Activated naive CD8-positive, alpha-beta T cell treated with anti-CD3 and anti-CD28 coated beads, Interleukin-2, amount 50 U/mL, for 24 hours (primary cell): ENCODE measurements at regions not wholly inside any gene's neighbourhood (a gene's known extent, or its start where the extent isn't known, plus 50 kb on each side); places are given as distances from the start of the nearest gene placed in this dataset.

Experiments used
- ATAC-seq: fragments of 150-1000 bp; cut with Tn5 transposase; one replicate; pipeline ENCODE4 v1.10.0; 2021
- DNase-seq: peaks from one replicate; pipeline ENCODE4 v3.0.0; 2021
- H3K27ac Mint-ChIP-seq: one replicate; pipeline ENCODE4 v1.8.0; 2021; ENCODE audit warnings: mild to moderate bottlenecking, mixed read lengths
- H3K27me3 Mint-ChIP-seq: one replicate; pipeline ENCODE4 v1.8.0; 2021; ENCODE audit warnings: mixed read lengths
- H3K36me3 Mint-ChIP-seq: one replicate; pipeline ENCODE4 v1.8.0; 2021; ENCODE audit warnings: low read depth, mixed read lengths
- H3K4me1 Mint-ChIP-seq: one replicate; pipeline ENCODE4 v1.8.0; 2021; ENCODE audit warnings: mixed read lengths
- H3K4me3 Mint-ChIP-seq: one replicate; pipeline ENCODE4 v1.8.0; 2021; ENCODE audit warnings: mild to moderate bottlenecking, moderate library complexity, mixed read lengths
- H3K9me3 Mint-ChIP-seq: one replicate; pipeline ENCODE4 v1.8.0; 2021; ENCODE audit warnings: mixed read lengths

DNA sequence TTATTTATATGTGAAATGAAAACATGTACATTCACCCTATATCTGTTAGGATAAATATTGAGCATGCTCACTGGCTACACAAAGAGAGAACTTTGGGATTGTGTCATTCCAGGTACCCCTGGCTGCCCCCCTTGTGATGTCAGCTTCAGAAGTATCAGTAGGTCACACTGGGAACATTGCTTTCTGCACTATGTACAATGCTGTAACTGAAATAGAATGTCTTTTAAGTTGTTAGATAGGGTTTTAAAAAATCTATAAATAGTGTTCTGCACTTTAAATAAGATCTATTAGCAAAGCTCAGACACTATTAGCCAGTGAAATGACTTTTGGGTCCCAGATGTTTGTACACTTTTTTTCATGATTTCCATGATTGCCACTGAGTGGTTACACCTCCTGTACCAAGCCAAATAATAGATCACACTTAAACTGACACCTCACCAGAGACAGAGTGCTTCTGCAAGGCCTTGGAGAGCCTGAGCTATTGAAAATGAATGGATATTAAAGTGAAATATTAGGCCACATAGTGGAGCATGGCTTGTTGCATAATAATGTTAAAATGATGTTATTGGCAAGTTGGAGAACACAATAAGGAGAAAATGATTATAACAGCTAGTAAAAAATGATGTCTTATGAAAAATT lies 297.0 kb upstream of the NXPH2 start:
- Mint-ChIP-seq H3K4me1 (no peaks in the 10 kb centered on the region), H3K4me3 (no peak overlapping the region), H3K9me3 (peaks cover 3% of the 10 kb centered on the region), H3K36me3 (no peaks in the 10 kb centered on the region), H3K27me3 (no peaks in the 10 kb centered on the region), H3K27ac (no peak overlapping the region)
- ATAC-seq (no peak), DNase-seq (no peak)

DNA sequence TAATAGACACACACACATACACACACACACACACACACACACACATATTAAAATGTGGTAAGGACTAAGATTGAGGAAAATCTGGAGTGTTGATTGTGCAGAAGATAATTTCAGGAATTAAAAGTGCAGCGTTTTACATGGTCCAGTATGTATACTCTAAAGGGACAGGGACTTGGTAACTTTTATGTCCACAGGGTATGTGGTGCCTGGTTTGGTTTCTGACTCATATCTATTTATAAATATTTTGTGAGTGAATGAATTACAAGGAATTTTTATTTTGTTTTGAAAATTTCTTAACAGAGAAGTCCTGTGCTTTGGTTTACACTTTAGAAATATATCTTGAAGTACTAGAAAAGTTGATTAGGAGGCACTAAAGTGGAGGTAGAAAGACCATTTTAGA lies 287.7 kb upstream of the NXPH2 start:
- H3K4me1 Mint-ChIP-seq: no peaks in the 10 kb centered on the region
- H3K36me3 Mint-ChIP-seq: no peaks in the 10 kb centered on the region
- ATAC-seq: no peak
- H3K9me3 Mint-ChIP-seq: peaks cover 8% of the 10 kb centered on the region
- H3K4me3 Mint-ChIP-seq: no peak overlapping the region
- no peak for DNase-seq
- H3K27ac Mint-ChIP-seq: no peak overlapping the region
- no peaks in the 10 kb centered on the region for H3K27me3 Mint-ChIP-seq

DNA sequence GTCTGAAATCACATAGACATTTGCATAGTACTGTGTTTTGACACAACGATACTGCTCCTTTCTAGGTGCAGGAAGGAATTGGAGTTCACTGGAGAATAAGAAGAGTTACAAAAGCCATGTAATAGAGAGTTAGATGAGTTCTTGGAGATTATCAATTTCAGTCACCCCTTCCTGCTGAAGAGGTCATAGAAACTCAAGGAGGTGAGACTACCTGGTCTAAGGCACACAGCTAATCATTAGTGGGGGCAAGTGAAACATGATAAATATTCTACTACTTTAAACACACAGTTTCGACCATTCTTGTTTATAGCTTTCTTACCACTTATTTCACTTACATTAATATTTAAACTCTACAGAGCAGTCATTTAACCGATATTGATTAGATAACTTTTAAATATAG lies 286.9 kb upstream of the NXPH2 start:
- Mint-ChIP-seq H3K9me3 (peaks cover 5% of the 10 kb centered on the region), H3K36me3 (no peaks in the 10 kb centered on the region), H3K27ac (no peak overlapping the region), H3K4me1 (no peaks in the 10 kb centered on the region), H3K4me3 (no peak overlapping the region), H3K27me3 (no peaks in the 10 kb centered on the region)
- no peak for ATAC-seq
- DNase-seq: no peak

DNA sequence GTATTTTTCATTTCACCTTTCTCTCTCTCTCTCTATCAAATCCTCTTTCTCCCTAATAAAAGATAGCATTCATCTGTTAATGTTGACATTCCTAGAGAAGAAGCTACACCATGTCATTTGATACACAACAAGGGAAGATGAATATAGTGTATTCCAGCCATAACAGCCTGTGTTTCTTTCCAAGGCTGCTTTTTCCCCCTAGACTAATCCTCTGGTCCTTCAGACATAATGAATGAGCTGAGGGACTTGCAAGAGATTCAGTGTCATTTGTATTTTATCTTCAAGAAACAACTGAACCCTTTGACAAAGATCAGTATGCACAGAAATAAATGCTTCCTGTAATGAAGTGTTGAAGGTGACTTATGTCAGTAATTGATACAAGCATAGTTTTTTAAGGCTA lies 284.0 kb upstream of the NXPH2 start:
- no peak for ATAC-seq
- H3K4me3 Mint-ChIP-seq: no peak overlapping the region
- peaks cover 2% of the 10 kb centered on the region for H3K9me3 Mint-ChIP-seq
- no peaks in the 10 kb centered on the region for H3K27me3 Mint-ChIP-seq
- no peak overlapping the region for H3K27ac Mint-ChIP-seq
- no peak for DNase-seq
- H3K4me1 Mint-ChIP-seq: no peaks in the 10 kb centered on the region
- no peaks in the 10 kb centered on the region for H3K36me3 Mint-ChIP-seq

DNA sequence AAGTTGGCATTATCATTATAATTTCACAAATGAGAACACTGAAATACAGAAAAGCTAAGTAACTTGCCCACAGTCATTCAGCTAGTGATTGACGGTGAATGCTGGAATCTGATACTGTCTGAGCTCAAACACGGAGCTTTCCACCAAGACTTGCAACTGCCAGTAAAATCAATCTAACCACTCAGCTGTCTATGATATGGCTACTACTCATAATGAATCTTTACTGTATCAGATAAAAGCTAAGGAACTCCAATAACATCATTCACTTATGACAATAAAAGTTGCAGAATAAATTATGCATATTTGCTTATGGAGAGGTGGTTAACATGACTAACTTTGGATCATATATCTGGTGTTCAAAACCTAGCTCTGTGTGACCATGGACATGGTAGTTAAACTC lies 279.4 kb upstream of the NXPH2 start:
- H3K36me3 Mint-ChIP-seq: no peaks in the 10 kb centered on the region
- H3K4me3 Mint-ChIP-seq: no peak overlapping the region
- H3K27ac Mint-ChIP-seq: no peak overlapping the region
- peaks cover 2% of the 10 kb centered on the region for H3K9me3 Mint-ChIP-seq
- no peaks in the 10 kb centered on the region for H3K4me1 Mint-ChIP-seq
- no peak for ATAC-seq
- DNase-seq: no peak
- H3K27me3 Mint-ChIP-seq: no peaks in the 10 kb centered on the region

DNA sequence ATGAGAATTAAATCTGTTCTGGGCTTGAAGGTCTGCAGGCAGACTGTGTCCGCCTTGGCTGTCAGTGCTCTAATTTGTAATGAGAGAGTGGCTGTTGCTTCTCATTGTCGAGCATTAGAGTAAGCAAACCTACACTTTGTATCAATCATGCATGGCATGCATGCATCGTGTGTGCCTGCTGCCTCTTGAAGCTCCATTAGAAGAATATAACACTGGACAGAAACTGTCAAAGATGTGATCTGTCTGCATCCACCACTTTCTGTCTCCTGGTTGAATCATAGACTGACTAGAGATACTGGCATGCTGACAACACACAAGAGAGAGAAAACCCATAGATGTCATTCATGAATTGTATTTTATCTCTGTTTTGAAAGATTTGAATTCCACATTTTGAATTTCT lies 275.0 kb upstream of the NXPH2 start:
- ATAC-seq: no peak
- Mint-ChIP-seq H3K4me1 (no peaks in the 10 kb centered on the region), H3K4me3 (no peak overlapping the region), H3K27ac (no peak overlapping the region), H3K27me3 (no peaks in the 10 kb centered on the region), H3K9me3 (peaks cover 10% of the 10 kb centered on the region), H3K36me3 (no peaks in the 10 kb centered on the region)
- no peak for DNase-seq

DNA sequence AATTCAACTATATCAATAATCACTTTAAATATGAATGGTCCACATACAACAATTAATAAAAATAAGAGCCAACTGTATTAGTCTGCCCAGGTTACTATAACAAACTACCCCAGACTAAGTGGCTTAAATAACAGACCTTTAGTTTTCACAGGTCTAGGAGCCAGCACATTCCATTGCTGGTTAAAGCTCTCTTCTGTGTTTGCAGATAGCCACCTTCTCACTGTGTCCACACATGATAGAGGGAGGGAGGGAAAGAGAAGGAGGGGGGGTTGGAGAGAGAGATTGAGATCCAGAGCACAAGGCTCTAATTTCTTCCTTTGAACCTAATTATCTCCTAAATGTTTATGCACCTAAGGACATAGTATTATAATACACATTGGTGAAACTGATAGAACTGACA lies 267.8 kb upstream of the NXPH2 start:
- Mint-ChIP-seq H3K4me1 (no peaks in the 10 kb centered on the region), H3K36me3 (no peaks in the 10 kb centered on the region), H3K9me3 (peaks cover 5% of the 10 kb centered on the region), H3K27me3 (no peaks in the 10 kb centered on the region), H3K27ac (no peak overlapping the region), H3K4me3 (no peak overlapping the region)
- no peak for DNase-seq
- ATAC-seq: no peak

DNA sequence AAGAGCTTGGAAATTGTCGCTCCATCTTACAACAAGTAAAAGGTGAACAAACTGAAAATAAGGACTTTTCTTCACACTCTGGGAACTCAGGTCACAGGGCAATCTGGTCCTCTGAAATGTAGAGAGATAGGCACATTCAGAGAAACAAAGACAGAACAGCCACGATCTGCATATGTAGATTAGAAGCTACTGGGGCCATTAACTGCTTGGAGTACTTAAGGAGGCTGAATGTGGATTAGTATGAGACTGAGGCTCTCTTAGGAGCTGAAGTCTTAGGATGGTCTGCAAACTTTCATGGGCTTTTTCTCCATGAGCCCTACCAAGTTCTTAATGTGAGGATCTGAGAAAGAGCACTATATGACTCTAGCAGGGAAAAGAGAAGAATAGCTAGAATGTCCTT lies 265.3 kb upstream of the NXPH2 start:
- Mint-ChIP-seq H3K4me1 (no peaks in the 10 kb centered on the region), H3K36me3 (no peaks in the 10 kb centered on the region), H3K27ac (no peak overlapping the region), H3K9me3 (peaks cover 2% of the 10 kb centered on the region), H3K27me3 (no peaks in the 10 kb centered on the region), H3K4me3 (no peak overlapping the region)
- ATAC-seq (no peak), DNase-seq (no peak)

DNA sequence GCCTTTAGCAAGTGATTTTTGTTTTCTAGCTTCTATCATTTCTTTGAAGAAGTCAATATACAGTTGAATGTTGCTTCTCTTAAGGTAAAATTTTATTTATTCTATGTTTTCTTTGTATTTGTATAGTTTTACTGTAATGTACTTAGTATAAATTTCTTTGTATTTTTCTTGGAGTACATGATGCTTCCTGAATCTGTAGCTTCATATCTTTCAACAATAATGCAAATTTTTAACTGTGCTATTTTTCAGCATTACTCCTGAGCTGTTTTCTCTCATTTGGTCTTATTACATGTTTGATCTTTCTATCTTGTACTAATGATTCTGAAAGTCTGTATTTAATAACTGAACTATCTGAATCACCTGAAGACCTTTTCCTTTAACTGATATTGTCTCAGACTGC lies 253.9 kb upstream of the NXPH2 start:
- H3K36me3 Mint-ChIP-seq: no peaks in the 10 kb centered on the region
- no peaks in the 10 kb centered on the region for H3K4me1 Mint-ChIP-seq
- H3K9me3 Mint-ChIP-seq: peaks cover 11% of the 10 kb centered on the region
- no peaks in the 10 kb centered on the region for H3K27me3 Mint-ChIP-seq
- no peak for DNase-seq
- no peak overlapping the region for H3K27ac Mint-ChIP-seq
- H3K4me3 Mint-ChIP-seq: no peak overlapping the region
- no peak for ATAC-seq

DNA sequence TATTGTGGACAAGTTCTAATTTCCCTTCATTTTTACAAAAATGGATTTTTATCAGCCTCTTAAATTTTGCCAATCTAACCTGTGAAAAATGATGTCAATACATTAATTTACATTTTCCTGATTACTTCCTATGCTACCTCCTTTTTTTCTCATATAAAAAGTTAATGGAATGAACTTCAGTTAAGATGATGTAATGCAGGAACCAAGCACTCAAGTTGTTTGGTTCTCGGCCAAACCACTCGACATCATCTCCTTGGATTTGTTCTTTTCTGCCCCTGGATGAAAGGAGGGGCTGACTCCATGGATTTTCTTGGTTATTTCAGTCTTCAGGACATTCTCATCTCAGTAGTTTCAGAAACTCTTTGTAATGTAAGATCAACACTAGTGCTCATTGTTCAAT lies 253.1 kb upstream of the NXPH2 start:
- Mint-ChIP-seq H3K4me1 (no peaks in the 10 kb centered on the region), H3K36me3 (no peaks in the 10 kb centered on the region), H3K27ac (no peak overlapping the region), H3K9me3 (peaks cover 16% of the 10 kb centered on the region), H3K27me3 (no peaks in the 10 kb centered on the region), H3K4me3 (no peak overlapping the region)
- DNase-seq: no peak
- ATAC-seq: no peak

DNA sequence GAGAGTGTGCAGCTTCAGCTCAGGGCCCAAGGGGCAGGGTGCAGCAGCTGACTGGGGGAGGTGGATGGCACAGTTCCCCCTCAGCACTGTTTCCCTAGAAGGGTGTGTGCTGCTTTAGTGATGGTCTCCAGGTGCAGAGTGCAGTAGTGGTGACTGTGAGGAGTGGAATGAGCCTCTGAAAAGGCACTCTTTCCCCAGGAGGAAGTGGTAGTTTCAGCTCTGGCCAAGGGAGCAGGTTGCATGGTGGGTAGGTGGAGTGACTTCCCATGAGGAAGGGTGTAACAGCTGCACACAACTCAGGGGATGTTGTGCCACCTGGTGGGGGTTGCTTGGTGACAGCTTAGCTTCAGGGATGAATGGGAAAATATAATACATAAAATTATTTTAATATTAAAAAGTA lies 251.5 kb upstream of the NXPH2 start:
- H3K27ac Mint-ChIP-seq: no peak overlapping the region
- no peaks in the 10 kb centered on the region for H3K27me3 Mint-ChIP-seq
- DNase-seq (no peak), ATAC-seq (no peak)
- H3K4me1 Mint-ChIP-seq: no peaks in the 10 kb centered on the region
- no peaks in the 10 kb centered on the region for H3K36me3 Mint-ChIP-seq
- H3K4me3 Mint-ChIP-seq: no peak overlapping the region
- H3K9me3 Mint-ChIP-seq: peaks cover 16% of the 10 kb centered on the region

DNA sequence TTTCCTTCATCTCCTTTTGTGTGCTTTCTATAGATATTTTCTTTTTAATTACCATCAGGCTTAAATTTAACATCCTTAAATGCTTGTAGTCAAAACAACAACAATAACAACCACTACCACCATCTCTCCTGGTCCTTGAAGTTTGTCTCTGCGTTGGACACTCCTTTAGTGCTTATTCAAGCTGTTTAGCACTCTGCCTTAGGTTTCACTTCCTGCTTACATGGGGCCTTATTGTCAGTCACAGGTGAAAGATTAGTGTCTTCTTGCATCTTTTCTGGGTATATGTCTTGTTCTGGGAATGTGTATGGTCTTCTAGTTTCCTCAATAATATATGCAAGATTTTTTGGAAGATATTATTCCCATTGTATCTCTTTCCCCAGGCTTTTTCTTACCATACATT lies 240.1 kb upstream of the NXPH2 start:
- no peak overlapping the region for H3K4me3 Mint-ChIP-seq
- peaks cover 23% of the 10 kb centered on the region for H3K9me3 Mint-ChIP-seq
- H3K27ac Mint-ChIP-seq: no peak overlapping the region
- ATAC-seq (no peak), DNase-seq (no peak)
- H3K36me3 Mint-ChIP-seq: no peaks in the 10 kb centered on the region
- no peaks in the 10 kb centered on the region for H3K4me1 Mint-ChIP-seq
- H3K27me3 Mint-ChIP-seq: no peaks in the 10 kb centered on the region

DNA sequence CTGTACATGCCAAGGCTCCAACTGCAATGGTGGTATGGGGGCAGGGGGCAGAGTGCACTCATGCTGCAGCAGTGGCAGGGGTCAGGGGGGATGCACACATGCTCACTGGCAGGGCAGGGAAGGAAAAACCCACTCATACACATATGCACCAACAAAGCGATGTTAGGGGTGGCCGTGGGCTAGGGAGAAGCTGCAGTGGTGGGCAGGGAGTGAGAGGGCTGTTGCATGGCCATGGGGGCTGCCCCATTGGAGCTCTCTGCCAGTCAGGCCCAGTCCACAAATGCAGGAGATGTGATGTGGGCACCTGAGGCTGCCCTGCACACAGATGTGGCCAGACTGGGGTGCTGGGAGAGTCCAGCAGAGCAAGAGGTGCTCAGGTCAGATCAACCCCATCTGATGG lies 238.1 kb upstream of the NXPH2 start:
- H3K36me3 Mint-ChIP-seq: no peaks in the 10 kb centered on the region
- no peaks in the 10 kb centered on the region for H3K4me1 Mint-ChIP-seq
- no peak overlapping the region for H3K27ac Mint-ChIP-seq
- no peak for DNase-seq
- H3K4me3 Mint-ChIP-seq: no peak overlapping the region
- no peaks in the 10 kb centered on the region for H3K27me3 Mint-ChIP-seq
- no peak for ATAC-seq
- peaks cover 19% of the 10 kb centered on the region for H3K9me3 Mint-ChIP-seq

DNA sequence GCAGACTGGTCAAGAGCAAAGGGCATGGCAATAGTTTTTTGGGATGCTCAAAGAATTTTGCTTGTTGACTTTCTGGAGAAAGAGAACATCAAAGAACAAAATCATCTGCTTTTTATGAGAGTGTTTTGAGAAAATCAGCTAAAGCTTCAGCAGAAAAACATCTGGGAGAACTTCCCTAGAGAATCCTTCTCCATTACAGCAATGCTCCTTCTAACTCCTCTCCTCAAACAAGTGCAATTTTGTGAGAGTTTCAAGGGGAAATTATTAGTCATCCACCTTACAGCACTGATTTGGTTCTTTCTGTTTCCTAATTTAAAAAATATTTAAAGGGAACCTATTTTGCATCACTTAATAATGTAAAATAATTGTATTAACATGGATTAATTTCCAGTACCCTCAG lies 226.9 kb upstream of the NXPH2 start:
- Mint-ChIP-seq H3K9me3 (peaks cover 23% of the 10 kb centered on the region), H3K27me3 (no peaks in the 10 kb centered on the region), H3K36me3 (no peaks in the 10 kb centered on the region), H3K4me1 (no peaks in the 10 kb centered on the region), H3K27ac (no peak overlapping the region), H3K4me3 (no peak overlapping the region)
- no peak for ATAC-seq
- no peak for DNase-seq

DNA sequence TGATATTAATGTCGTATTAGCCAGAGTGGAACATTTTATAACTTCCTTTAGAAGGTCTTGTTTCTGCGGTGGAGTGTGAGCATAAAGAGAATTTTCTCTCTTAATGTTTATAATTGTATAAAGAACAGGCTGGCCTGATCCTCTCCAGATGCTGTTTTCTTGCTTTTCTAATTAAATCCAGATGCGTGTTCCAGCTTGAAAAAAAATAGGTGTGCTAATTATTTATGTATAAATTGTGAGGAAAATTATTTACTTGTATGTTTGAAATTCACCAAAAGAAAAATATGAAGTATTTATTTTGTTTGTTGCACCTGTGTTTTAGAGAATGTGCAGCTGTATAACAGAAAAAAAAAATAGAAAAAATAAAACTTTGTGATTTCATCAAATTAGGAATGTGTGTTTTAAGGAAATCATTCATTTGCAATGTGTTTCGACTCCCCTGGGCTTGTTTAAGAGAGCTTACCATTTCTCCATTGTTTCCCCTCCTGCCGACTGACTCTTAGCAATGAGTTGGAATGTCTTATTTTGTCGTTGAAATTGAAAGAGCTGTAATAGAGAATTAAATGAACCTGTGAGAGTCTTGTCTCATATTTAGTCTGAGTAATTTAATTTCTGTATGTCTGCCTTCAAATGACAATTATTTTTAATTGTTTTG lies 220.1 kb upstream of the NXPH2 start:
- DNase-seq: no peak
- ATAC-seq: no peak
- no peak overlapping the region for H3K27ac Mint-ChIP-seq

More for the DNA sequence above, 220.1 kb upstream of the NXPH2 start:
- Mint-ChIP-seq H3K4me3 (no peak overlapping the region), H3K27me3 (no peaks in the 10 kb centered on the region), H3K36me3 (no peaks in the 10 kb centered on the region), H3K4me1 (no peaks in the 10 kb centered on the region), H3K9me3 (peaks cover 8% of the 10 kb centered on the region)
